Endothelial cell of umbilical vein (primary cell): ENCODE measurements at regions not wholly inside any gene's neighbourhood (a gene's known extent, or its start where the extent isn't known, plus 50 kb on each side); places are given as distances from the start of the nearest gene placed in this dataset.

Experiments
- EZH2 ChIP-seq: IDR thresholded peaks from 2 replicates; pipeline ENCODE4 v1.6.1; 2012; ENCODE audit warnings: borderline replicate concordance, low read depth, mild to moderate bottlenecking, moderate library complexity, low read length, inconsistent platforms; ENCODE audit not compliant: severe bottlenecking
- FOS ChIP-seq: IDR thresholded peaks from 2 replicates; pipeline ENCODE4 v1.6.1; 2011; ENCODE audit warnings: mild to moderate bottlenecking, low read length, moderate library complexity, borderline replicate concordance; ENCODE audit not compliant: insufficient read depth
- GATA2 ChIP-seq: IDR thresholded peaks from 2 replicates; pipeline ENCODE4 v1.7.0; 2011; ENCODE audit warnings: low read depth, mild to moderate bottlenecking, moderate library complexity, mixed read lengths, low read length; ENCODE audit not compliant: insufficient read length, insufficient read depth
- JUN ChIP-seq: IDR thresholded peaks from 2 replicates; pipeline ENCODE4 v1.6.1; 2011; ENCODE audit warnings: borderline replicate concordance, low read depth; ENCODE audit not compliant: insufficient read length, insufficient read depth
- MAX ChIP-seq: IDR thresholded peaks from 2 replicates; pipeline ENCODE4 v1.6.1; 2011; ENCODE audit not compliant: insufficient read depth, insufficient read length
- MYC ChIP-seq: IDR thresholded peaks from one replicate; pipeline ENCODE4 v1.6.1; 2011; ENCODE audit warnings: mild to moderate bottlenecking, low read depth, low read length
- POLR2A ChIP-seq: IDR thresholded peaks from 2 replicates; pipeline ENCODE4 v1.6.1; 2012; ENCODE audit warnings: low read depth, mild to moderate bottlenecking, control low read depth, low read length
- POLR2AphosphoS5 ChIP-seq: IDR thresholded peaks from 2 replicates; pipeline ENCODE4 v1.6.1; 2012; ENCODE audit warnings: low read depth, mild to moderate bottlenecking, control low read depth, low read length, moderate library complexity; ENCODE audit not compliant: insufficient read depth
- TF ChIP-seq, protein P1 (sequence below), 2 donors: IDR thresholded peaks; 1 replicate in 1 of 2; 2 replicates in 1 of 2; pipeline ENCODE4 v1.5.1; 2011; ENCODE audit warnings: low read length in 2 of 2, mild to moderate bottlenecking in 2 of 2, moderate library complexity in 2 of 2, control low read depth in 1 of 2, inconsistent platforms in 1 of 2, low read depth in 1 of 2; ENCODE audit not compliant: insufficient read depth in 1 of 2; ENCODE audit errors: extremely low read depth in 1 of 2

DNA sequence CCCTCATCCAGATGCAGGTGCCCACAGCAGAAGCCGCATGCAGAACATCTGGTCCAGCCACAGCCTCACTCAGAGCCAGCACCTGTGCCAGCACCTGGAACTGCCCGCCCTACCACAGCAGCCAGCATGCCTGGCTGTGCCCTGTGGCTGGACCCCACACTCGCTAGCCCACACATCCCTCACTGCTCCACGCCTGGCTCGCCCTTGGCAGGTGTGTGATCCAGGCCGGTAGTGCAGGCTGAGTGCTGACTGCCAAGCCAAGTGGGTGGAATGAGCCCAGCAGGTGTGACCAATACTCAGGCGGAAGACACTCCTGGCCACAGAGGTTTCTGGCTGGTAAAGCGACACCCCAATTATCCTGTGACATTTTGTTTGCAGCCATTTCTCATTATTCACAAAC, 162.4 kb upstream of the ROBO1 start:
- TF ChIP-seq, protein P1, sequence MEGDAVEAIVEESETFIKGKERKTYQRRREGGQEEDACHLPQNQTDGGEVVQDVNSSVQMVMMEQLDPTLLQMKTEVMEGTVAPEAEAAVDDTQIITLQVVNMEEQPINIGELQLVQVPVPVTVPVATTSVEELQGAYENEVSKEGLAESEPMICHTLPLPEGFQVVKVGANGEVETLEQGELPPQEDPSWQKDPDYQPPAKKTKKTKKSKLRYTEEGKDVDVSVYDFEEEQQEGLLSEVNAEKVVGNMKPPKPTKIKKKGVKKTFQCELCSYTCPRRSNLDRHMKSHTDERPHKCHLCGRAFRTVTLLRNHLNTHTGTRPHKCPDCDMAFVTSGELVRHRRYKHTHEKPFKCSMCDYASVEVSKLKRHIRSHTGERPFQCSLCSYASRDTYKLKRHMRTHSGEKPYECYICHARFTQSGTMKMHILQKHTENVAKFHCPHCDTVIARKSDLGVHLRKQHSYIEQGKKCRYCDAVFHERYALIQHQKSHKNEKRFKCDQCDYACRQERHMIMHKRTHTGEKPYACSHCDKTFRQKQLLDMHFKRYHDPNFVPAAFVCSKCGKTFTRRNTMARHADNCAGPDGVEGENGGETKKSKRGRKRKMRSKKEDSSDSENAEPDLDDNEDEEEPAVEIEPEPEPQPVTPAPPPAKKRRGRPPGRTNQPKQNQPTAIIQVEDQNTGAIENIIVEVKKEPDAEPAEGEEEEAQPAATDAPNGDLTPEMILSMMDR (IDR thresholded peaks at IDR 0.05; ENCODE audit: extremely low read depth in 1 of 2, insufficient read depth in 1 of 2, low read depth in 1 of 2, low read length in 2 of 2), result no peak
- TF ChIP-seq POLR2A (no peak), GATA2 (no peak), POLR2AphosphoS5 (no peak), EZH2 (no peak), MAX (no peak), MYC (no peak), JUN (no peak), FOS (no peak)
